ENCODE measurements at regions not wholly inside any gene's neighbourhood (a gene's known extent, or its start where the extent isn't known, plus 50 kb on each side); places are given as distances from the start of the nearest gene placed in this dataset.

DNA sequence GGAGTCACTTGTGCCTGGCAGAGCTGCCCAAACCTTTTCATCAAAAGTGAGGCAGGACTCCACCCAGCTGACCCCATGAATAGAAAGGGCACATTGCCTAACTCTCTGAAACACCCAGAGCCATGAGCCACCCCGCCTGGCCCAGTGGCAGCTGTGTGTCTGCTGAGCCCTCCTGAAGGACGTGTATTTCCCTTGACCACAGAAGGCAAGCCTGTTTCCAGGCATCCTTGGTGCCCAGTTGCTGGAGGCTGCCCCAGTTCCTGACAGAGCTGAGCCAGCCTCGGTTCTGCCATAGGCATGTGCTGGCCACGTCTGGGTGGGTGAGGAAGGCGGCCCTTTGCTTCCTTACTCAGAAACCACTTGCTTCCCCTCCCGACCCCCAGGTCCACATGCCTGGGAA is 124.7 kb upstream of the GLI2 start:
- Histone ChIP-seq H3K79me2 (no peaks in the 10 kb centered on the region), H2AFZ (no peak overlapping the region), H3K27me3 (no peaks in the 10 kb centered on the region), H3K9me2 (replicated peaks; ENCODE audit: insufficient read depth) (no peaks in the 10 kb centered on the region), H4K20me1 (ENCODE audit: insufficient read depth, poor library complexity, severe bottlenecking) (no peaks in the 10 kb centered on the region), H3K4me3 (no peak overlapping the region), H3K4me2 (no peak overlapping the region), H3K36me3 (replicated peaks; ENCODE audit: insufficient read depth, low read depth) (no peaks in the 10 kb centered on the region), H3K27ac (no peak overlapping the region), H3K4me1 (ENCODE audit: insufficient read depth) (peaks cover 10% of the 10 kb centered on the region), H3K9me3 (ENCODE audit: low read depth) (no peaks in the 10 kb centered on the region)
- no peak for DNase-seq (ENCODE audit: low spot score)
- WGBS (ENCODE audit: low lambda C conversion rate, missing lambda C conversion rate), result 90% methylated on average over 6 of the region's 6 CpGs
- TF ChIP-seq CTCF (IDR thresholded peaks at IDR 0.05; ENCODE audit: poor library complexity) (no peak), EZH2 (IDR thresholded peaks at IDR 0.05; ENCODE audit: borderline replicate concordance) (no peak), EZH2phosphoT487 (IDR thresholded peaks at IDR 0.05; ENCODE audit: low read depth, severe bottlenecking, unreplicated experiment) (no peak)

DNA sequence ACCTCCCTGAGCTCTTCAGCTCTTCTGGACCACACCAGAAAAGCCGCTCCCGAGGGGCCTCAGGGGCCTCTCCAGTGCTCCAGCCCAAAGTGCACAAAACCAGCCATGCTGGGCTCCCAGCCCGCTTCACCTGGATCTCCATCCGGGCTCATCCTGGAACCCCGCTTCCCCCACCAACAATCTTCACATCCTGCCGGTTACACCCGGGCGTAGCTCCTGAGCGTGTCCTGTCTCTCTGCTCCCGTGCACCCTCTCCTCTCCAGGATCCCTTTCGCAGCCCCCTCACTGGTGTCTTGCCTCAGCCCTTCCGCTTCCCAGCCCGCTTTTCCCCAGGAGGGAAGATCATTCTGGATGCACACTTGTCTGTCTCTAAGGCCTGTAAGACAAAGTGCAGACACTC is 123.7 kb upstream of the GLI2 start:
- no peaks in the 10 kb centered on the region for H3K9me2 ChIP-seq (replicated peaks; ENCODE audit: insufficient read depth)
- no peaks in the 10 kb centered on the region for H3K36me3 ChIP-seq (replicated peaks; ENCODE audit: insufficient read depth, low read depth)
- no peak for DNase-seq (ENCODE audit: low spot score)
- no peaks in the 10 kb centered on the region for H3K79me2 ChIP-seq
- WGBS (ENCODE audit: low lambda C conversion rate, missing lambda C conversion rate), result 81% methylated on average over 13 of the region's 13 CpGs
- no peaks in the 10 kb centered on the region for H3K9me3 ChIP-seq (ENCODE audit: low read depth)
- no peak overlapping the region for H2AFZ ChIP-seq
- no peaks in the 10 kb centered on the region for H4K20me1 ChIP-seq (ENCODE audit: insufficient read depth, poor library complexity, severe bottlenecking)
- no peak overlapping the region for H3K4me2 ChIP-seq
- H3K4me3 ChIP-seq, result no peak overlapping the region
- no peak overlapping the region for H3K27ac ChIP-seq
- no peak for TF ChIP-seq EZH2phosphoT487 (IDR thresholded peaks at IDR 0.05; ENCODE audit: low read depth, severe bottlenecking, unreplicated experiment)
- no peak for TF ChIP-seq CTCF (IDR thresholded peaks at IDR 0.05; ENCODE audit: poor library complexity)
- TF ChIP-seq EZH2 (IDR thresholded peaks at IDR 0.05; ENCODE audit: borderline replicate concordance), result no peak
- H3K27me3 ChIP-seq, result no peaks in the 10 kb centered on the region
- H3K4me1 ChIP-seq (ENCODE audit: insufficient read depth), result peaks cover 10% of the 10 kb centered on the region

DNA sequence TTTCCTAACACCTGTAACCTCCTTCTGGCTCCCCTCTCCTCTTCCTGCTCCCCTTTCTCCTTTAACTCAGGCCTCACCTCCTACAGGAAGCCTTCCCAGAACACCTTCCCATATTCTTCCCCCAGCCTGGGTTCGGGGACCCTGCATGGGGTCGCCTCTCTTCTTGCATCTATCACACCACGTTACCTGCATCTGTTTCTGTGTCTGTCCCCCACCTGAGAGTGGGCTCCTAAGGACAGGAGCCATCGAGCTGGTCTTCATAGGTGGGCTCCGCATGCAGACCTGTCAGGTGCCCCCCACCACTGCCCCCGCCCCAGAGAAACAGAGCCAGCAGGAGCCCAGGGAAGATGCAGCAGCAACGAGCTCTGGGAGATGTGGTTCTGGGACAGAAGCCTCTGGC is 123.2 kb upstream of the GLI2 start:
- TF ChIP-seq EZH2phosphoT487 (IDR thresholded peaks at IDR 0.05; ENCODE audit: low read depth, severe bottlenecking, unreplicated experiment) (no peak), CTCF (IDR thresholded peaks at IDR 0.05; ENCODE audit: poor library complexity) (no peak), EZH2 (IDR thresholded peaks at IDR 0.05; ENCODE audit: borderline replicate concordance) (no peak)
- no peak overlapping the region for H3K4me3 ChIP-seq
- peaks cover 10% of the 10 kb centered on the region for H3K4me1 ChIP-seq (ENCODE audit: insufficient read depth)
- H2AFZ ChIP-seq, result no peak overlapping the region
- H3K9me2 ChIP-seq (replicated peaks; ENCODE audit: insufficient read depth), result no peaks in the 10 kb centered on the region
- no peaks in the 10 kb centered on the region for H4K20me1 ChIP-seq (ENCODE audit: insufficient read depth, poor library complexity, severe bottlenecking)
- H3K79me2 ChIP-seq, result no peaks in the 10 kb centered on the region
- 91% methylated on average over 7 of the region's 7 CpGs for WGBS (ENCODE audit: low lambda C conversion rate, missing lambda C conversion rate)
- no peak for DNase-seq (ENCODE audit: low spot score)
- H3K9me3 ChIP-seq (ENCODE audit: low read depth), result no peaks in the 10 kb centered on the region
- H3K27ac ChIP-seq, result no peak overlapping the region
- H3K36me3 ChIP-seq (replicated peaks; ENCODE audit: insufficient read depth, low read depth), result no peaks in the 10 kb centered on the region
- no peaks in the 10 kb centered on the region for H3K27me3 ChIP-seq
- no peak overlapping the region for H3K4me2 ChIP-seq

GRCh38 chr2:120612931-120613330 is 122.7 kb upstream of the GLI2 start:
- Histone ChIP-seq H2AFZ (no peak overlapping the region), H4K20me1 (ENCODE audit: insufficient read depth, poor library complexity, severe bottlenecking) (no peaks in the 10 kb centered on the region), H3K36me3 (replicated peaks; ENCODE audit: insufficient read depth, low read depth) (no peaks in the 10 kb centered on the region), H3K9me3 (ENCODE audit: low read depth) (no peaks in the 10 kb centered on the region), H3K27me3 (no peaks in the 10 kb centered on the region), H3K4me3 (no peak overlapping the region), H3K4me2 (no peak overlapping the region), H3K9me2 (replicated peaks; ENCODE audit: insufficient read depth) (no peaks in the 10 kb centered on the region), H3K4me1 (ENCODE audit: insufficient read depth) (peaks cover 10% of the 10 kb centered on the region), H3K27ac (no peak overlapping the region), H3K79me2 (no peaks in the 10 kb centered on the region)
- DNase-seq (ENCODE audit: low spot score), result no peak
- TF ChIP-seq CTCF (IDR thresholded peaks at IDR 0.05; ENCODE audit: poor library complexity) (no peak), EZH2 (IDR thresholded peaks at IDR 0.05; ENCODE audit: borderline replicate concordance) (no peak), EZH2phosphoT487 (IDR thresholded peaks at IDR 0.05; ENCODE audit: low read depth, severe bottlenecking, unreplicated experiment) (no peak)
- 83% methylated on average over 7 of the region's 7 CpGs for WGBS (ENCODE audit: low lambda C conversion rate, missing lambda C conversion rate)

Measured in hepatocyte (in vitro differentiated cells).